A549 (cell line): ENCODE measurements at regions not wholly inside any gene's neighbourhood (a gene's known extent, or its start where the extent isn't known, plus 50 kb on each side); places are given as distances from the start of the nearest gene placed in this dataset.
A peak's percentile ranks its signal among the peaks of the same experiment; 100 is the strongest.

Experiments used
- ATAC-seq, 2 experiments: fragments of 200-7000 bp in 1 of 2; fragments of >200 bp in 1 of 2; cut with Nextera tagmentation in 1 of 2; cut with Tn5 transposase in 1 of 2; 3 replicates each; pipeline versions ENCODE4 v1.8.0 to v1.9.1; 2018 to 2020; ENCODE audit warnings: mild to moderate bottlenecking in 1 of 2, moderate library complexity in 1 of 2
- CTCF ChIA-PET: fragments of 300-600 bp; sonication (Branson Sonifier 250); formaldehyde crosslinking; extraction: SDS; loops from one replicate; lab custom pipeline; 2021; ENCODE audit warnings: antibody characterized with exemption, inconsistent platforms; lab: Yijun Ruan, JAX
- POLR2A ChIA-PET: fragments of 350-600 bp; formaldehyde crosslinking; extraction: SDS; loops from one replicate; lab custom pipeline; 2021; ENCODE audit warnings: antibody characterized with exemption, inconsistent platforms; lab: Yijun Ruan, JAX
- DNase-seq, 2 experiments: peaks; one replicate each; pipeline versions ENCODE4 v3.0.0 to v3.0.0-alpha.2; 2011 to 2016; ENCODE audit warnings: low read depth in 1 of 2, low spot score in 1 of 2
- FAIRE-seq: peaks from 2 replicates; lab custom pipeline; 2011; peaks lifted over from hg19 to GRCh38; lab: Jason Lieb, UNC
- H3K27ac ChIP-seq, 2 experiments: fragments of >200 bp; sonication (Bioruptor Twin); formaldehyde crosslinking; 3 replicates each; pipeline ENCODE4 v1.5.1; 2016 to 2017
- H3K4me1 ChIP-seq: fragments of >200 bp; sonication (Bioruptor Twin); formaldehyde crosslinking; 3 replicates; pipeline ENCODE4 v1.6.1; 2016
- H3K4me2 ChIP-seq: fragments of >200 bp; sonication (Bioruptor Twin); formaldehyde crosslinking; 3 replicates; pipeline ENCODE4 v1.6.1; 2016
- H3K4me3 ChIP-seq: fragments of >200 bp; sonication (Bioruptor Twin); formaldehyde crosslinking; 3 replicates; pipeline ENCODE4 v1.5.1; 2016
- H3K9me3 ChIP-seq: fragments of >200 bp; sonication (Bioruptor Twin); formaldehyde crosslinking; 3 replicates; pipeline ENCODE4 v1.6.1; 2016
- BCL3 ChIP-seq: fragments of >200 bp; sonication (Bioruptor Twin); formaldehyde crosslinking; IDR thresholded peaks from 3 replicates; pipeline ENCODE4 v1.6.1; 2016
- BHLHE40 ChIP-seq: IDR thresholded peaks from 2 replicates; pipeline ENCODE4 v1.6.1; 2012; ENCODE audit warnings: low read depth, low read length, inconsistent platforms
- CBX2 ChIP-seq: fragments of 200-600 bp; sonication (generic); IDR thresholded peaks from 2 replicates; pipeline ENCODE4 v1.6.1; 2016; ENCODE audit warnings: low read depth, mild to moderate bottlenecking, borderline replicate concordance
- CHD2 ChIP-seq: fragments of 150-350 bp; IDR thresholded peaks from 2 replicates; pipeline ENCODE4 v1.6.1; 2014; ENCODE audit warnings: low read length; ENCODE audit not compliant: partially characterized antibody
- CHD4 ChIP-seq: fragments of 200-600 bp; sonication (generic); IDR thresholded peaks from 2 replicates; pipeline ENCODE4 v1.6.1; 2016; ENCODE audit warnings: antibody characterized with exemption, mild to moderate bottlenecking, borderline replicate concordance
- E2F6 ChIP-seq: IDR thresholded peaks from 2 replicates; pipeline ENCODE4 v1.6.1; 2012; ENCODE audit warnings: low read depth, borderline replicate concordance
- EP300 ChIP-seq, 2 experiments: fragments of >200 bp; sonication (Bioruptor Twin); formaldehyde crosslinking; IDR thresholded peaks; 2 replicates in 1 of 2; 3 replicates in 1 of 2; pipeline ENCODE4 v1.6.1; 2016 to 2017
- FOSB ChIP-seq: fragments of 250-450 bp; sonication (Bioruptor Pico); IDR thresholded peaks from 2 replicates; pipeline ENCODE4 v1.5.0; 2020; ENCODE audit warnings: mild to moderate bottlenecking, moderate library complexity
- FOSL2 ChIP-seq, 2 experiments: fragments of 450-650 bp in 1 of 2; fragments of >200 bp in 1 of 2; sonication (Bioruptor Twin) in 1 of 2; formaldehyde crosslinking; IDR thresholded peaks; 2 replicates each; pipeline versions ENCODE4 v1.5.0 to v1.6.1; 2016 to 2020; ENCODE audit warnings: mild to moderate bottlenecking in 1 of 2, moderate library complexity in 1 of 2
- FOXS1 ChIP-seq: fragments of 250-450 bp; sonication (Bioruptor Pico); IDR thresholded peaks from 2 replicates; pipeline ENCODE4 v1.5.0; 2020; ENCODE audit warnings: mild to moderate bottlenecking, moderate library complexity
- HDAC2 ChIP-seq: fragments of 200-600 bp; sonication (generic); IDR thresholded peaks from 2 replicates; pipeline ENCODE4 v1.6.1; 2016
- HEYL ChIP-seq: fragments of 250-450 bp; sonication (Bioruptor Pico); IDR thresholded peaks from 2 replicates; pipeline ENCODE4 v1.8.0; 2021; ENCODE audit warnings: mild to moderate bottlenecking, moderate library complexity
- HMGXB4 ChIP-seq: fragments of 250-450 bp; sonication (Bioruptor Pico); IDR thresholded peaks from 2 replicates; pipeline ENCODE4 v1.5.0; 2021; ENCODE audit warnings: mild to moderate bottlenecking, moderate library complexity, borderline replicate concordance
- HOXB13 ChIP-seq: fragments of 250-450 bp; sonication (Bioruptor Pico); IDR thresholded peaks from 2 replicates; pipeline ENCODE4 v1.5.0; 2020; ENCODE audit warnings: low read depth, mild to moderate bottlenecking, moderate library complexity
- HOXB5 ChIP-seq: fragments of 250-450 bp; sonication (Bioruptor Pico); IDR thresholded peaks from 2 replicates; pipeline ENCODE4 v1.5.0; 2020; ENCODE audit warnings: mild to moderate bottlenecking, moderate library complexity
- JUNB ChIP-seq: fragments of >200 bp; sonication (Bioruptor Twin); formaldehyde crosslinking; IDR thresholded peaks from 2 replicates; pipeline ENCODE4 v1.6.1; 2016
- MAFK ChIP-seq: fragments of 450-650 bp; IDR thresholded peaks from 2 replicates; pipeline ENCODE4 v1.6.1; 2014; ENCODE audit not compliant: partially characterized antibody
- MAX ChIP-seq: IDR thresholded peaks from 2 replicates; pipeline ENCODE4 v1.6.1; 2012
- MAZ ChIP-seq: fragments of 150-350 bp; IDR thresholded peaks from 2 replicates; pipeline ENCODE4 v1.6.1; 2014; ENCODE audit warnings: antibody characterized with exemption, low read depth, low read length, borderline replicate concordance
- NR3C1 ChIP-seq: fragments of >200 bp; sonication (Bioruptor Twin); formaldehyde crosslinking; IDR thresholded peaks from 3 replicates; pipeline ENCODE4 v1.6.1; 2017
- PHF8 ChIP-seq: fragments of 200-600 bp; sonication (generic); IDR thresholded peaks from 2 replicates; pipeline ENCODE4 v1.6.1; 2016; ENCODE audit warnings: low read depth, mild to moderate bottlenecking, antibody characterized with exemption, moderate library complexity, borderline replicate concordance
- POLR2A ChIP-seq: IDR thresholded peaks from 2 replicates; pipeline ENCODE4 v1.6.1; 2012; ENCODE audit warnings: mild to moderate bottlenecking, low read length
- POLR2AphosphoS2 ChIP-seq: conservative IDR thresholded peaks from 2 replicates; pipeline ENCODE4 v1.6.1; 2012; ENCODE audit warnings: low read length, improper control_type of control experiment, inconsistent platforms
- RAD21 ChIP-seq, 2 experiments: fragments of >200 bp in 1 of 2; sonication (Bioruptor Twin) in 1 of 2; formaldehyde crosslinking in 1 of 2; IDR thresholded peaks in 1 of 2; conservative IDR thresholded peaks in 1 of 2; 2 replicates in 1 of 2; 3 replicates in 1 of 2; pipeline ENCODE4 v1.6.1; 2012 to 2018; ENCODE audit warnings: inconsistent platforms in 1 of 2
- RARB ChIP-seq: fragments of 250-450 bp; sonication (Bioruptor Pico); IDR thresholded peaks from 2 replicates; pipeline ENCODE4 v1.8.0; 2021; ENCODE audit warnings: mild to moderate bottlenecking, moderate library complexity
- RNF2 ChIP-seq: fragments of 200-600 bp; sonication (generic); IDR thresholded peaks from 2 replicates; pipeline ENCODE4 v1.6.1; 2016; ENCODE audit warnings: low read depth, mild to moderate bottlenecking, antibody characterized with exemption, moderate library complexity, borderline replicate concordance
- TP53 ChIP-seq: fragments of 250-450 bp; sonication (Bioruptor Pico); IDR thresholded peaks from 2 replicates; pipeline ENCODE4 v1.5.0; 2021; ENCODE audit warnings: mild to moderate bottlenecking, moderate library complexity
- USF2 ChIP-seq: fragments of 450-650 bp; IDR thresholded peaks from 2 replicates; pipeline ENCODE4 v1.6.1; 2014; ENCODE audit warnings: antibody characterized with exemption
- ZC3H11A ChIP-seq: fragments of 450-650 bp; IDR thresholded peaks from 2 replicates; pipeline ENCODE4 v1.6.1; 2014; ENCODE audit warnings: antibody characterized with exemption, mild to moderate bottlenecking
- WGBS: methylation state at CpG from one replicate; pipeline ENCODE4 v1.1.6; 2017; ENCODE audit errors: missing lambda C conversion rate; 5-methylcytosine and 5-hydroxymethylcytosine counted together

- no peak overlapping the region for H3K27ac ChIP-seq
- FAIRE-seq (no peak), ATAC-seq (no peak), DNase-seq (no peak)
- H3K4me3 ChIP-seq, result no peak overlapping the region
- 5% methylated on average over 2 of the region's 2 CpGs for WGBS
- peaks cover 37% of the 10 kb centered on the region for H3K9me3 ChIP-seq
- peaks cover 13% of the 10 kb centered on the region for H3K4me1 ChIP-seq
- no peak overlapping the region for H3K4me2 ChIP-seq
- POLR2A ChIA-PET, result no interaction called here
- CTCF ChIA-PET, result no interaction called here
- no peak for TF ChIP-seq CBX2
- TF ChIP-seq HDAC2, result no peak
- no peak for TF ChIP-seq POLR2A
- no peak for TF ChIP-seq HMGXB4 (CRISPR knock-in tag)
- TF ChIP-seq ZC3H11A, result no peak
- TF ChIP-seq NR3C1, result no peak
- TF ChIP-seq HOXB5 (CRISPR knock-in tag), result no peak
- TF ChIP-seq MAFK, result no peak
- no peak for TF ChIP-seq PHF8
- no peak for TF ChIP-seq EP300 (IDR thresholded peaks at IDR 0.05)
- no peak for TF ChIP-seq CHD2
- TF ChIP-seq RARB (CRISPR knock-in tag), result no peak
- TF ChIP-seq BCL3, result no peak
- no peak for TF ChIP-seq FOXS1 (CRISPR knock-in tag)
- TF ChIP-seq E2F6, result no peak
- no peak for TF ChIP-seq MAX
- no peak for TF ChIP-seq POLR2AphosphoS2
- no peak for TF ChIP-seq CHD4
- no peak for TF ChIP-seq HOXB13 (CRISPR knock-in tag)
Observed at GRCh38 chr7:68267486-68267885, 1270.9 kb downstream of the TYW1 start.

GRCh38 chr7:68269405-68269804, 1272.8 kb downstream of the TYW1 start:
- ATAC-seq, result peak; percentile 77 to 99
- FAIRE-seq, result no peak
- Histone ChIP-seq H3K4me2 (peak overlapping the region; percentile 41), H3K27ac (peak overlapping the region; percentile 48 to 58; a peak in 3 of 6 replicates), H3K4me3 (no peak overlapping the region), H3K4me1 (peaks cover 13% of the 10 kb centered on the region), H3K9me3 (peaks cover 28% of the 10 kb centered on the region)
- WGBS, result 0% methylated on average over 1 of the region's 1 CpG
- CTCF ChIA-PET, result interaction anchor here (0.7 kb wide), 1 partner anchor 203 kb away, joined by 3 read pairs; no protein-coding TSS in a partner anchor
- DNase-seq, result peak; percentile 34 to 67
- POLR2A ChIA-PET, result no interaction called here
- no peak for TF ChIP-seq TP53 (CRISPR knock-in tag)
- no peak for TF ChIP-seq RNF2
- TF ChIP-seq HEYL (CRISPR knock-in tag), result no peak
- 0 out of 2 replicates have a peak, but pooled peaks have one; percentile 38 for TF ChIP-seq FOSL2 (IDR thresholded peaks at IDR 0.05)
- no peak for TF ChIP-seq FOSL2 (CRISPR knock-in tag; IDR thresholded peaks at IDR 0.05)
- no peak for TF ChIP-seq MAZ
- no peak for TF ChIP-seq RAD21 (conservative IDR thresholded peaks at IDR 0.05 in 1 of 2, IDR thresholded peaks at IDR 0.05 in 1 of 2)
- no peak for TF ChIP-seq BHLHE40
- no peak for TF ChIP-seq EP300 (IDR thresholded peaks at IDR 0.05)
- no peak for TF ChIP-seq USF2
- TF ChIP-seq BCL3, result peak; percentile 25; the same call in 1 of the 3 replicates
- no peak for TF ChIP-seq JUNB
- TF ChIP-seq E2F6, result no peak
- TF ChIP-seq FOSB (CRISPR knock-in tag), result no peak
